GM18951 (cell line): ENCODE measurements at regions not wholly inside any gene's neighbourhood (a gene's known extent, or its start where the extent isn't known, plus 50 kb on each side); places are given as distances from the start of the nearest gene placed in this dataset.

Experiments used
- POLR2A ChIP-seq: IDR thresholded peaks from 4 replicates; pipeline ENCODE4 v1.6.1; 2011; ENCODE audit warnings: mild to moderate bottlenecking; ENCODE audit not compliant: insufficient read length, insufficient read depth; ENCODE audit errors: extremely low read depth
- in situ Hi-C: fragments of 300-500 bp; cut with MboI; formaldehyde crosslinking; loops from one replicate; pipeline ENCODE4 v1.12.0; 2022; ENCODE audit warnings: low sequenced_read_pairs, mixed read lengths, inconsistent platforms; ENCODE audit not compliant: unreplicated experiment

DNA sequence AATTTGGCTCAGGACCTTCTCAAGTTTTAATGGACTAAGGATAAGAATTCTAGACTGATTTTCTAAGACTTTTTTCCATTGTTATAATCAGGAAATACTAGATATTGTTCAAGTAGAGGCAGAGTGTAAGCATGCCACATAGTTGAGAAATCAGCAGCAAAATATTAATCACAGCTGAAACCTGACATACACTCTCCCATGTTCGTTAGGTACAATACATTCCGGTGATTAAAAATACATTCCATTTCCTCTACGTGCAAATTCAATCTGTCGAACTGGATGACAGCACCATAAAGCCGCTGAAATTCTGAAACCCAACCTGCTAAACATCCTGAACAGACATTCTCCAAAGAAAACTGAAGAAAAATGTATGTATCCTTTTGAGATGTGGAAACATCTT, 587.6 kb upstream of the DIPK2B start:
- in situ Hi-C loops = no loop called here
- no peak for TF ChIP-seq POLR2A

DNA sequence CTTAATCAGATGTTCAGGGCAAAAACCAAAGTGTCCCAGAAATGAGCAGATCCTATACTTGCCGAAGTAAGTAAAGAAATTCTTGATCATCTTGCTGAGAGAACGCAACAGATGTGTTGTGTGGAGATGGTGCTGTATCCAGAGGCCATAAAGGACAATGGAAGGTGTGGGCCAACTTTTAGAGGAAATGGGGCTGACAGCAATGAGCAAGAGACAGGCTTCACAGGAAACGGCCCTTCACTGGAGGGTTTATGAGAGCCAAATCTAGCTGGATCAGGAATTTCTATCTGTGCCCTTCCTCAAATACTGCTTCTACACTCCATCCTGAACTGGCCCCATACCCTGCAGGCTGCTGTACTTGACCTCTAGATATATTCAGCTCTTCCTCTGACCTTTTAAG, 583.9 kb upstream of the DIPK2B start:
- in situ Hi-C loops = no loop called here
- no peak for TF ChIP-seq POLR2A

DNA sequence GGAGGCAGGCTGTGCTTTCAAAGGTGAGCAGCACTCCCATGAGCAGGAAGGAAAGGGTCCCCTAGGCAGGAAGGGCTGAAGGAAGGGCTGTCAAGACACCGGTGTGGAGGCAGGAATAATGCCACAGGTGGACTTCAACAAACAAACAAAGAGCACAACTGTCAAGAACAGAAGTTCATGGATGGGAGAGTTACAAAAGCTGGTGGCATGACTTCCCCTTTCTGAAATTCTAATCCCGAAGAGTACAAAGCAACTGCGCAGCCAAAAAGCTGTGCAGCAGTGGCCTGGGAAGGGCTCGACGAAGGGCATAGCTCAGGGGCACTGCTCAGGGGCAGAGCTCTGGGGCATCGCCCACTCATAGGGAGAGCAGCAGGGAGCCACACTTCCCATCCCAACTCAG, 582.3 kb upstream of the DIPK2B start:
- in situ Hi-C loops = no loop called here
- no peak for TF ChIP-seq POLR2A

DNA sequence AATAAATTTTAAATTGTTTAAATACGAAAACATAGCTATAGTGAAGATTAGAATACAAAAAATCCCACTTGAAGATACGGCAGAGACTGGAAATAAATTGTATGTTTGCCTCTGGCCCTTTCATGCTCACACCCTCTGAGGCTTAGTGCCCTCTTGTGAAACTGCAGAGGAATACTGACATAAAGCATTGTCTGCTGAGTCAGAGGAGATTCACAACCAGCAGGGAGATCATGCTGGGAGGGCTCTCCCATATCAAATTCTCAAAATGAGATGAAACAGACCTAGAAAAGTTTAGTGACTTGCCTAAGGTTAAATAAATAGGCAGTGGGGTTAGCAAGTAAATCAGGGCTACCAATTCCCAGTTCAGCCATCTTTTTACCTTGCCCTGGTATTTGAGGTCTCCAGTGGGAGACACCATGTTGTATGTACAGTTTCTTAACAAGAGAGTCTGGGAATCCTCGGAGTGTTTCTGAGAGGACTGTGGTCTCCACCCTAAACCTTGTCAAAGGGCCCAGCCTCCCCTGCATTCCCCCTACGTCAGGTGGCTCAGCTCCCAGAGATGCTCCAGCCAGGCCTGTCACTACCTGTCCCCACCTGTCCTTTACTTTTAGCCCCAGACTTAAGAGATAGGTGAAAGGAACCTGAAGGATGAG, 581.4 kb upstream of the DIPK2B start:
- in situ Hi-C loops = no loop called here
- TF ChIP-seq POLR2A = no peak

DNA sequence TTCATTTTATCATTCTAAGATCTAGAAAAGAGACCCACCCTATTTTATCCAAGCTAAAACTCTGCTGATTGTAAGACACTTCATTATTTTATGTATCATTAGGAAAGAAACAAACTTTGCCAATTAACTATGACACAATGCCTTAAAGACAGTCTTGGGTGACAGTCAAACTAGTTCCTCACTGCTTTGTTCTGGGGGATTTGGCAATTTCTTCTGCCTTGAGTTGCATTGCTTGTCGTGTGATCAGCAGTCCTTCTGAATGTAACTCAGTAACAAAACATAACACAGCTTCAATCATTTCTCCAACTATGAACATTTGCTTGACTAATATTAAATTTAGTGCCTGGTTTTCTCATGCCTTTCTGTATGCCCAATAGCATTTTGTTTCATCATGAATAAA, 577.9 kb upstream of the DIPK2B start:
- no peak for TF ChIP-seq POLR2A
- in situ Hi-C loops = no loop called here

DNA sequence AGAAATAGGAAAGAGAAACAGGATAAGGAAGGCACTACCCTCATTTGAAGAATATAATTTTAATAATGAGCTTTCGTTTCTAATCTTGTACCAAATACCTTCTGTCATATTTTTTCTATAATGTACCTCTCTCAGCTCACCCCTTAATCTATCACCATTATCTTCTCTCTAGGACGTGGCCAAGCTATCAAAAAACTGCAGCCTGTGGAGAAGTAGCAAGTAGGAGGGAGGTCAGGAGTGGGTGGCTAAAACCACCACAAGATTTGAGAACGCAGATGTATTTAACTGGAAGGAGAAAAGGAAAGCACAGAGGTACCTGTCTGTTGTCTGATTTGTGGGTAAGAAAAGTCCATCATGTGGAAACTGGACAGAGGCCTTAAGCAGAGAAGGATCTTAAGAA, 576.7 kb upstream of the DIPK2B start:
- in situ Hi-C loops = no loop called here
- no peak for TF ChIP-seq POLR2A

DNA sequence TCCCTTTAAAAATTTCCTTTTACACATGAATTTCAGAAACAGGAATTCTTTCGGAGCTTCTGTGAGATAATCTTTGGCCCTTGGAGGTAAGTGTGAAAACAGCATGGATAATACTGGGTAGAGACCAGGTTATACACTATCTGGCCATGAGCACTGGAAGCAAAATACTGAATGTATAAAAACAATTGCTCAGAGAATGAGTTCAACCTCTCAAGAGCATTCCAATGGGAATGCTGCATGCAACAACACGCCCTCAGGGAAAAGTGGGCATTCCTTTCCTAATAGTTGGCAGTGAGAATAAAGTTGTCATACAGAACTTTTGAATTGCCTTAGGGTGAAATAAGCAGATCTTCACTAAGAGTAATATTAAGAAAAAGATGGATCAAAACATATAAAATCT, 574.8 kb upstream of the DIPK2B start:
- in situ Hi-C loops = no loop called here
- TF ChIP-seq POLR2A = no peak

DNA sequence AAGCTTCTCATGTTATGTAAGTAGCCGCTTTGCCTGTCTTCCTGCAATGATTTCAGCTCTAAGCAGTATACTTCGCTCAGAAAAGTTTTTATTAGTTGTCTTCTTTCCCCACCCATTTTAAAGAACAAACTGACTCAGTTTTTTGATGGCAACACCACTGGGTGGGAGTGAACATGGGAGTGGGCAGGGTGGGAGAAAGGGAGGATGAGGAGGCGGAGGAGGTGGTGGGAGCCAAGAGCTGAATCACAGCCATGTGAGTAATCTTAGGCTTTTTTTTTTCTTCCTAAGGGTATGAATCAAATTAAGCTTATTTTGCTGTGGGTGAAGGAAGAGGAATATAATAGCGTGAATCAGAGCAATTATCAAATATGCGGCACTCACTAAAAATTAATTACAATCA, 574.3 kb upstream of the DIPK2B start:
- no peak for TF ChIP-seq POLR2A
- in situ Hi-C loops = no loop called here

DNA sequence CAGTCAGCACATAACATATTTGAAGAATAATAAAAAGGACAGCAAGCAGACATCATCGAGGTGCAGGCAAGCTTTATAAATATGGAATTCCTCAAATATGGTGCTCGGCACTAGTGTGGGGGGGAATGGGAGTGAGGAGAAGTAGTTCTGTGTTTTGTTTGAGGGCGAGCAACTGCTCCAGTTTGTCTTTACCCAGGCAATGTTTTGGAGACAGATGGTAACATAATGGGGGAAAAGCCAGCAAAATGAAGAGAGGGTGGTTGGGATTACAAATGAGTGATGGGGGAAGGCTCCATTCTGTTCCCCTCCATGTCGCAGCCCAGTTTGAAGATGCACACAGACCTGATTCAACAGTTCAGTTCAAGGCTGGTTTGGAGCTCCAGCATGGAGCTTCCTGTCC, 572.9 kb upstream of the DIPK2B start:
- in situ Hi-C loops = no loop called here
- no peak for TF ChIP-seq POLR2A

DNA sequence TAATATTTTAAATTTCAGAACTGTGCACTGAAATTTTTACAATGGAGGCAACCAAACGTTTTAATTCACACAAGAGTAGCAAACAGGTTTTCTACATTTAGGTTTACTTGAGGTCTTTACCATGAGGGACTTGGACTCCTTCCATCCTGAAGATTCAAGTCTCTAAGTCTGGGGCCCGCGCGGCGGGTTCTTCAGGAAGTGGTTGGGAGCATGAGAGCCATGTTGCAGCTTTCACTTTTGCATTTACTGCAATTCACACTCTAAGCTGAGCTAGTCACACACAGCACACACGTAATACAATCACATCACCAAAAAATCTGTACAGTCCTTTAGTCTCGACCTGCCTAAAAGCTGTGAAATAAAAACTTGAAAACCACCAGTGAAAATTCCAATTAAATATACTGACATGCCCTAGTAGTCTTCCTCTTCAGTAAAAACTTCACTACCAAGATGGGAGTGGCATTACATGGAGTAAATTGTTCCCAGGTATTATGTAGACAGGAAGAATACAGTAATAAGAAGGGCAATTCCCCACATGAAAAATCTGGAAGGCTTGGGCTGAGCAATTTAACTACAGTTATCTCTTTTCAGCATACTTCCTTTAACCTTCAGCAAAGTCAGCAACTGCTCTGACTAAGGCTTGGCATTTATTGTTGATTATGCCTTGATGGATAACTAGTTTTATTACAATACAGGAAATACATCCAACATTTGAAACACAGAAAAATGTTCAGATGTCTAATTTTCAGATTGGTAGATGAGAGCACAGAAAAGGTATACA, 571.1 kb upstream of the DIPK2B start:
- in situ Hi-C loops = no loop called here
- no peak for TF ChIP-seq POLR2A

DNA sequence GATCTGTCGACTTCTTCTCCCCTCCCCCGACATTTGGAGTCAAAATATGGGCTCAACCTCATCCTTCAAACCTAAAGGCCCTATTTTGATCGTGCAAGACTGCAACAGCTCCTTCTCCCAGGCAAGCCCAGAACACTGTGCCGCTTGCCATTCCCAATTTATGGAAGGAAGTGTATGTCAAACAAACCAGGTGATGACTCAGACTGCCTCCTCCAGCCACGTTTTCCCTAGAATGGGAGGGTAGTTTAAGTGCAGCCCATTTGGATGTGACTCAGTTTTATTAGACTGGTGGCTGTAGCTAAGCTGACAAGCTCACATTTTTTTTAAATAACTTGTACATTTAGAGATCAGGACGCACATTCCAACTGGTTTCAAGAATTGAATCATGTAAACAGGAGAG, 570.4 kb upstream of the DIPK2B start:
- in situ Hi-C loops = no loop called here
- no peak for TF ChIP-seq POLR2A

DNA sequence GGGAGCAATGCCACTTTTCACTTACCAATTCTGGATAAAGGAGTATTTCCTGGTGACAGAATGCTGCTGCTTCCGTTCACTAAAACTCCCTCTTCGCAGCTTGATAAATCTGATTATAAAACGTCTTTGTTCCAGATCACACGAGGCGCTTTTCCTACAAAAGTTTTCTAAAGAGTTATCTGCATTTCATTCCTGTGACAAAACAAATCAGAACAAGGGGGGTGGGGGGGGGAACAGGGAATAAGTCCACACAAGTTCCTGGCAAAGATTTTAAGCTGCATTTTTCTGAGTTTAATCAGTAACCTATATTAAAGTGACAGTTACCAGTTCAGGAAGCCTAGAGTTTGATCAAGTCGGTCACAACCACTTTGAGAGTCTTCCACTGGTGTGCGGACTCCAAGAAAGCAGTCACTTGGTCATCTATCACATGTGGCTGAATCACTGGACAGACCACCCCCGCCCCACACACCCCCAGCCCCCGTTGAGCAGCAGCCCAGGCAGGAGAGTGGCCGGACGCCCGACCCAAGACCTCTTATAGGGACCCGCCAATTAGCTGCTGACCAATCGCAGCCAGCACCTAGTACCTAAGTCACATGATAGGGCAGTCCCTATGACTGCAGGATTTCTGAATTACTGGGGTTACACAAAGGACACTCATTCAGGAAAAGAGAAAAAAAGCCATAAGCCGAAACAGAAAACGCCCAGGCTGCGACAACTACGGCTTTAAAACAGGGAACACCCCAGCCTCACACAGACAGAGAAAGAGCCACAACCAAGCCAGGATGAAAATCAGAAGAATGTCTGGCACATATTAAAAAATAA, 569.3 kb upstream of the DIPK2B start:
- in situ Hi-C loops = no loop called here
- TF ChIP-seq POLR2A = peak; percentile 67

DNA sequence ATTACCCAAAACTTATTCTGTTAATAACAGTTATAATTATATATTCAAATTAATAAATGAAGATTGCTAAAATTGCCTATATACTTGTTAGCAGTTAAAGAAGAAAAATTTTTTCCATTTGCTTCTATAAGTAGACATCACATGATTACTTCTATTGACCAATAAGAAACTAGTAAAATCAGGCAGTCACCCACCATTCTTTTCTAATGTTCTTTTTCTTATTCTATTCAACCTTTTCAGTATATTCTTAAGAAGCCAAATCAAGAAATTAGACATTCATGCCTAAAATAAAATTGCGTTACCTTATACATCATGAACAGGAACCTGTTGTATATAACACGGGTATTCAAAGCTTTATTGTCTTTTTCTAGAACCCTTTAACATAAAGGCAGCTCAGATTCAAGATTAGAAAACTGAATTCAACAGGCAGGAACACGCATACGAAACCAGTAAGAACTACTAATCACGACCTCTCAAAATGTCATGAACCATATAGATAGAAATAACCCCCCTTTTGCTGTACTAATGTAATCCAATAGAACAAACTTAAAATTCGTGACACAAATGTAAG, 568.1 kb upstream of the DIPK2B start:
- TF ChIP-seq POLR2A = no peak
- in situ Hi-C loops = no loop called here
